ENCODE measurements at regions not wholly inside any gene's neighbourhood (a gene's known extent, or its start where the extent isn't known, plus 50 kb on each side); places are given as distances from the start of the nearest gene placed in this dataset.

DNA sequence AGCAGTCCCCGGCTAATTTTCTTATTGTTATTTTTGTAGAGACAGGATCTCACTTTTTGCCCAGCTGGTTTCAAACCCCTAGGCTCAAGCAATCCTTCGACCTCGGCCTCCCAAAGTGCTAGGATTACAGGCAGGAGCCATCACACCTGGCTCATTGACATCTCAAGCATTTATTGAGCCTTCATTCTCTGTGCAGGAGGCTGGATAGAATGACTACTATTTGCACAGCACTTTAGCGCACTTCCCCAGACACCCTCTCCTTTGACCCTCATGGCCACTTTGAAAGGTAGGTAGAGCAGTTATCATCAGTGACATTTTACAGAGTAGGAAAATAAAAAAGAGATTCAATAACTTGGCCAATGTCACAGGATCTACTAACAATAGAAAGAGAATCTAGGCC lies 124.0 kb upstream of the STXBP5 start:
- TF ChIP-seq TCF7L2 (IDR thresholded peaks at IDR 0.05; ENCODE audit: low read depth, low read length) = no peak
- intact Hi-C loops (cut with micrococcal nuclease; ENCODE audit: unreplicated experiment) (no loop called here), in situ Hi-C loops (cut with HindIII; ENCODE audit: low pct_unique_long_range_greater_than_20kb, low sequenced_read_pairs) (no loop called here)
- H3K27ac ChIP-seq (ENCODE audit: low read length) = no peak overlapping the region
- ChIA-PET CTCF (no interaction called here), POLR2A (no interaction called here)
- no TSS peak for BruUV-seq (replicated peaks)
- H3K27me3 ChIP-seq (ENCODE audit: control insufficient read depth, insufficient read depth, low read length) = no peaks in the 10 kb centered on the region
- no peak for DNase-seq (ENCODE audit: low read depth, low spot score)
- no peaks in the 10 kb centered on the region for H3K4me1 ChIP-seq (ENCODE audit: control insufficient read depth, insufficient read depth, low read length)
- no peak overlapping the region for H3K4me3 ChIP-seq (ENCODE audit: low read depth in 2 of 2, low read length in 2 of 2)
- no peak for ATAC-seq
- H3K36me3 ChIP-seq (ENCODE audit: control insufficient read depth, insufficient read depth, low read length) = no peaks in the 10 kb centered on the region
- no peaks in the 10 kb centered on the region for H3K9me3 ChIP-seq (ENCODE audit: control insufficient read depth, insufficient read depth, low read depth, low read length)

DNA sequence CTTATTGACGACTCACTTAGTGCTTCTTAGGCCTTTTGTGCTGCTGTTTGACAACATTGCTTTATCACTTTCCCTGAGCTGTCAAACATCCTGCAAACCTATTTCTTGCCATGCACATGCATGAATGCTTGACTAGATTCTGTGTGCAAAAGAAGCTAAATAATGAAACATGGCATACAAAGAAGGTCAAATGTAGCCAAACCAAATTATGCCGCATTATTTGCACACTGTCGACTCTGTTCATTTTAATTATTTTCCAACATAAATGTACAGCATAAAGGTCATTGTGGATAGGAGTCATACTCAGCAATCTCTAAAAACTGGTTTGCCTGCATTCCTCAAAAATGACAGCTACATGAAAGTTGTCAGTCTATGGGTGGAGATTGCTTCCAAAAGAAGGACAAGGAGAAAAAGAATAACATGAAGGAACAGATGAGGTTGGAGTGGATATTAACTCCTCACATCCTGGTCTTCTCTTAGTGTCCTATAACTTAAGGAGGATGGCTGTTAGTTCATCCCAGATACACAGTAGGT lies 123.1 kb upstream of the STXBP5 start:
- CTCF ChIA-PET = no interaction called here
- Histone ChIP-seq H3K27me3 (ENCODE audit: control insufficient read depth, insufficient read depth, low read length) (no peaks in the 10 kb centered on the region), H3K4me3 (ENCODE audit: low read depth in 2 of 2, low read length in 2 of 2) (no peak overlapping the region), H3K27ac (ENCODE audit: low read length) (no peak overlapping the region), H3K4me1 (ENCODE audit: control insufficient read depth, insufficient read depth, low read length) (no peaks in the 10 kb centered on the region), H3K9me3 (ENCODE audit: control insufficient read depth, insufficient read depth, low read depth, low read length) (no peaks in the 10 kb centered on the region), H3K36me3 (ENCODE audit: control insufficient read depth, insufficient read depth, low read length) (no peaks in the 10 kb centered on the region)
- no peak for ATAC-seq
- DNase-seq (ENCODE audit: low read depth, low spot score) = no peak
- no TSS peak for BruUV-seq (replicated peaks)
- TF ChIP-seq POLR2AphosphoS5 (IDR thresholded peaks at IDR 0.05; ENCODE audit: low read depth, low read length) (no peak), SIN3A (IDR thresholded peaks at IDR 0.05; ENCODE audit: borderline replicate concordance, insufficient read depth, low read depth, low read length) (no peak), TCF7L2 (IDR thresholded peaks at IDR 0.05; ENCODE audit: low read depth, low read length) (no peak)
- TF ChIP-seq, protein P1, sequence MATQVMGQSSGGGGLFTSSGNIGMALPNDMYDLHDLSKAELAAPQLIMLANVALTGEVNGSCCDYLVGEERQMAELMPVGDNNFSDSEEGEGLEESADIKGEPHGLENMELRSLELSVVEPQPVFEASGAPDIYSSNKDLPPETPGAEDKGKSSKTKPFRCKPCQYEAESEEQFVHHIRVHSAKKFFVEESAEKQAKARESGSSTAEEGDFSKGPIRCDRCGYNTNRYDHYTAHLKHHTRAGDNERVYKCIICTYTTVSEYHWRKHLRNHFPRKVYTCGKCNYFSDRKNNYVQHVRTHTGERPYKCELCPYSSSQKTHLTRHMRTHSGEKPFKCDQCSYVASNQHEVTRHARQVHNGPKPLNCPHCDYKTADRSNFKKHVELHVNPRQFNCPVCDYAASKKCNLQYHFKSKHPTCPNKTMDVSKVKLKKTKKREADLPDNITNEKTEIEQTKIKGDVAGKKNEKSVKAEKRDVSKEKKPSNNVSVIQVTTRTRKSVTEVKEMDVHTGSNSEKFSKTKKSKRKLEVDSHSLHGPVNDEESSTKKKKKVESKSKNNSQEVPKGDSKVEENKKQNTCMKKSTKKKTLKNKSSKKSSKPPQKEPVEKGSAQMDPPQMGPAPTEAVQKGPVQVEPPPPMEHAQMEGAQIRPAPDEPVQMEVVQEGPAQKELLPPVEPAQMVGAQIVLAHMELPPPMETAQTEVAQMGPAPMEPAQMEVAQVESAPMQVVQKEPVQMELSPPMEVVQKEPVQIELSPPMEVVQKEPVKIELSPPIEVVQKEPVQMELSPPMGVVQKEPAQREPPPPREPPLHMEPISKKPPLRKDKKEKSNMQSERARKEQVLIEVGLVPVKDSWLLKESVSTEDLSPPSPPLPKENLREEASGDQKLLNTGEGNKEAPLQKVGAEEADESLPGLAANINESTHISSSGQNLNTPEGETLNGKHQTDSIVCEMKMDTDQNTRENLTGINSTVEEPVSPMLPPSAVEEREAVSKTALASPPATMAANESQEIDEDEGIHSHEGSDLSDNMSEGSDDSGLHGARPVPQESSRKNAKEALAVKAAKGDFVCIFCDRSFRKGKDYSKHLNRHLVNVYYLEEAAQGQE (IDR thresholded peaks at IDR 0.05; ENCODE audit: insufficient read depth in 1 of 2, low read depth in 2 of 2, low read length in 1 of 2) = no peak
- TF ChIP-seq, protein P2, sequence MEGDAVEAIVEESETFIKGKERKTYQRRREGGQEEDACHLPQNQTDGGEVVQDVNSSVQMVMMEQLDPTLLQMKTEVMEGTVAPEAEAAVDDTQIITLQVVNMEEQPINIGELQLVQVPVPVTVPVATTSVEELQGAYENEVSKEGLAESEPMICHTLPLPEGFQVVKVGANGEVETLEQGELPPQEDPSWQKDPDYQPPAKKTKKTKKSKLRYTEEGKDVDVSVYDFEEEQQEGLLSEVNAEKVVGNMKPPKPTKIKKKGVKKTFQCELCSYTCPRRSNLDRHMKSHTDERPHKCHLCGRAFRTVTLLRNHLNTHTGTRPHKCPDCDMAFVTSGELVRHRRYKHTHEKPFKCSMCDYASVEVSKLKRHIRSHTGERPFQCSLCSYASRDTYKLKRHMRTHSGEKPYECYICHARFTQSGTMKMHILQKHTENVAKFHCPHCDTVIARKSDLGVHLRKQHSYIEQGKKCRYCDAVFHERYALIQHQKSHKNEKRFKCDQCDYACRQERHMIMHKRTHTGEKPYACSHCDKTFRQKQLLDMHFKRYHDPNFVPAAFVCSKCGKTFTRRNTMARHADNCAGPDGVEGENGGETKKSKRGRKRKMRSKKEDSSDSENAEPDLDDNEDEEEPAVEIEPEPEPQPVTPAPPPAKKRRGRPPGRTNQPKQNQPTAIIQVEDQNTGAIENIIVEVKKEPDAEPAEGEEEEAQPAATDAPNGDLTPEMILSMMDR (IDR thresholded peaks at IDR 0.05) = no peak
- in situ Hi-C loops (cut with HindIII; ENCODE audit: low pct_unique_long_range_greater_than_20kb, low sequenced_read_pairs) = no loop called here
- POLR2A ChIA-PET = no interaction called here
- intact Hi-C loops (cut with micrococcal nuclease; ENCODE audit: unreplicated experiment) = no loop called here

DNA sequence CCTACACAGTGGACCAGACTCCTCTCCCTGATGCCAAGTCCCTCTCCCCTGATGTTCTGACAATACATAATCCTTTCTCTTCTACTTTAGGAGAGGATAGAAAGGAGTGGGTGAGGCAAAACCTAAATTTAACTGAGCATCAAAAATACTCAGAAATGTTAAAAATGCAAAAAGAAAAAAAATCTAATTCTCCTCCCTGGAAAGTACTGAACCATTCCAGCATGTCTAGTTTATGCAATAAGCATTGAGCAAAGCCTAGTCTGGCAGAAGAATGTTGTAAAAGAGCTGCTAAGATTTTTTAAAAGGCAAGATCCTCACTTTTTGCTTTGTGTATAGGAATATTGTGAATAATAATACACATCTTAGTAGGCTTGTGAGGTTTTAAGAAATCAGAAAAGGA lies 116.6 kb upstream of the STXBP5 start:
- no TSS peak for BruUV-seq (replicated peaks)

More for the DNA sequence above, 116.6 kb upstream of the STXBP5 start:
- Histone ChIP-seq H3K27me3 (ENCODE audit: control insufficient read depth, insufficient read depth, low read length) (no peaks in the 10 kb centered on the region), H3K27ac (ENCODE audit: low read length) (no peak overlapping the region; the same call in 1 of the 2 replicates), H3K4me3 (ENCODE audit: low read depth in 2 of 2, low read length in 2 of 2) (no peak overlapping the region), H3K4me1 (ENCODE audit: control insufficient read depth, insufficient read depth, low read length) (no peaks in the 10 kb centered on the region), H3K9me3 (ENCODE audit: control insufficient read depth, insufficient read depth, low read depth, low read length) (peaks cover 3% of the 10 kb centered on the region; the same call in 1 of the 2 replicates), H3K36me3 (ENCODE audit: control insufficient read depth, insufficient read depth, low read length) (no peaks in the 10 kb centered on the region)
- intact Hi-C loops (cut with micrococcal nuclease; ENCODE audit: unreplicated experiment) = no loop called here
- TF ChIP-seq, protein P1 (IDR thresholded peaks at IDR 0.05; ENCODE audit: insufficient read depth in 1 of 2, low read depth in 2 of 2, low read length in 1 of 2) = no peak
- TF ChIP-seq SIN3A (IDR thresholded peaks at IDR 0.05; ENCODE audit: borderline replicate concordance, insufficient read depth, low read depth, low read length) (no peak), TCF7L2 (IDR thresholded peaks at IDR 0.05; ENCODE audit: low read depth, low read length) (no peak), POLR2AphosphoS5 (IDR thresholded peaks at IDR 0.05; ENCODE audit: low read depth, low read length) (no peak)
- TF ChIP-seq, protein P2 (IDR thresholded peaks at IDR 0.05) = no peak
- in situ Hi-C loops (cut with HindIII; ENCODE audit: low pct_unique_long_range_greater_than_20kb, low sequenced_read_pairs) = no loop called here
- POLR2A ChIA-PET = no interaction called here
- DNase-seq (ENCODE audit: low read depth, low spot score) (no peak), ATAC-seq (no peak)
- CTCF ChIA-PET = no interaction called here
